Caco-2 (cell line): ENCODE measurements at regions not wholly inside any gene's neighbourhood (a gene's known extent, or its start where the extent isn't known, plus 50 kb on each side); places are given as distances from the start of the nearest gene placed in this dataset.

ENCODE experiments used
- BruUV-seq: library from RNA; stranded (reverse); fragments of 400-500 nt; replicated peaks from 2 replicates; lab custom pipeline; 2021; lab: Mats Ljungman, UMichigan
- CTCF ChIA-PET: fragments of 300-600 bp; sonication (Branson Sonifier 250); formaldehyde crosslinking; loops from one replicate; lab custom pipeline; 2022; ENCODE audit warnings: antibody characterized with exemption; lab: Charles Lee
- POLR2A ChIA-PET: fragments of 300-600 bp; sonication (Branson Sonifier 250); formaldehyde crosslinking; loops from one replicate; lab custom pipeline; 2022; ENCODE audit warnings: antibody characterized with exemption; lab: Charles Lee
- DNase-seq, 2 experiments: peaks; one replicate each; pipeline versions ENCODE4 v3.0.0 to v3.0.0-alpha.2; 2020 to 2022
- H3K27me3 ChIP-seq: replicated peaks from 2 replicates; pipeline ENCODE4 v1.6.0; 2011; ENCODE audit warnings: low read length; ENCODE audit not compliant: control insufficient read depth, insufficient read depth
- H3K36me3 ChIP-seq: 2 replicates; pipeline ENCODE4 v1.5.1; 2011; ENCODE audit warnings: low read length; ENCODE audit not compliant: control insufficient read depth, insufficient read depth
- H3K4me1 ChIP-seq: fragments of 250-450 bp; sonication (Bioruptor Pico); 2 replicates; pipeline ENCODE4 v1.5.1; 2020; ENCODE audit warnings: mild to moderate bottlenecking
- H3K4me3 ChIP-seq: 2 replicates; pipeline ENCODE4 v1.5.1; 2011; ENCODE audit warnings: low read depth, mild to moderate bottlenecking, control low read depth, low read length
- H3K9me3 ChIP-seq: fragments of 250-450 bp; sonication (Bioruptor Pico); 2 replicates; pipeline ENCODE4 v1.5.1; 2020; ENCODE audit warnings: mild to moderate bottlenecking, moderate library complexity
- H3K27ac Mint-ChIP-seq: one replicate; pipeline ENCODE4 v1.8.0; 2022; ENCODE audit warnings: mixed read lengths; ENCODE audit not compliant: unreplicated experiment
- H3K27me3 Mint-ChIP-seq: one replicate; pipeline ENCODE4 v1.8.0; 2022; ENCODE audit warnings: mixed read lengths; ENCODE audit not compliant: insufficient read depth, unreplicated experiment
- H3K36me3 Mint-ChIP-seq: one replicate; pipeline ENCODE4 v1.8.0; 2022; ENCODE audit warnings: mild to moderate bottlenecking, mixed read lengths; ENCODE audit not compliant: insufficient read depth, unreplicated experiment
- H3K4me1 Mint-ChIP-seq: one replicate; pipeline ENCODE4 v1.8.0; 2022; ENCODE audit warnings: low read depth, mixed read lengths; ENCODE audit not compliant: unreplicated experiment
- H3K4me3 Mint-ChIP-seq: one replicate; pipeline ENCODE4 v1.8.0; 2022; ENCODE audit warnings: mild to moderate bottlenecking, moderate library complexity, mixed read lengths; ENCODE audit not compliant: unreplicated experiment
- H3K9me3 Mint-ChIP-seq: one replicate; pipeline ENCODE4 v1.8.0; 2022; ENCODE audit warnings: mixed read lengths; ENCODE audit not compliant: unreplicated experiment
- intact Hi-C: fragments of 100-400 bp; cut with micrococcal nuclease; formaldehyde crosslinking; loops from one replicate; pipeline ENCODE4 v1.10.0; 2022; ENCODE audit not compliant: unreplicated experiment
- TF ChIP-seq, protein P1 (sequence below), 2 experiments: fragments of 200-600 bp in 1 of 2; IDR thresholded peaks; 1 replicate in 1 of 2; 2 replicates in 1 of 2; pipeline versions ENCODE4 v1.5.1 to v1.8.0; 2011 to 2022; ENCODE audit warnings: antibody characterized with exemption in 1 of 2, control low read depth in 1 of 2, inconsistent platforms in 1 of 2, low read depth in 1 of 2, low read length in 1 of 2, mild to moderate bottlenecking in 1 of 2, moderate library complexity in 1 of 2; ENCODE audit not compliant: insufficient read depth in 1 of 2, severe bottlenecking in 1 of 2, unreplicated experiment in 1 of 2

DNA sequence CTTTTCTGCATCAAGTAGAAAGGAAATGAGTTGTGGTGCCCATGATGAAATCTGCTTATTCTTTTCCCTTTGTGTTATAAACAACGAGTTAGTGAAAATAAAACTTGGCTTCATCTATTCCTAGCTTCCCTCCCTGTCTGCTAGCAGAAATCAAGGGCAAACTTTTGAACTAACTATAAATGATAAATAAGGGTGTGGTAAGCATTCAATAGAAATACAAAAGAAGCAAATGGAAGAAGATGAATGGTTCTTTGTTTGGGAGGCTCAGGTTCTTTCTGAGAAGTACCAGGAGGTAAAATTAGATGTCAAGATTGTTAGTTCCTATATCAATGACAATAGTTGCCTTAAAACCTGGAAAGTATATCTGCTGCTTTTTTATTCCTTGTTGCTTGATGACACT, 275.3 kb upstream of the PRR20A start:
- CTCF ChIA-PET = no interaction called here
- Mint-ChIP-seq H3K9me3 (no peaks in the 10 kb centered on the region), H3K4me3 (no peak overlapping the region), H3K36me3 (no peaks in the 10 kb centered on the region), H3K27me3 (no peaks in the 10 kb centered on the region), H3K4me1 (no peaks in the 10 kb centered on the region), H3K27ac (no peak overlapping the region)
- no peak overlapping the region for H3K4me3 ChIP-seq
- H3K9me3 ChIP-seq = no peaks in the 10 kb centered on the region
- no peaks in the 10 kb centered on the region for H3K27me3 ChIP-seq
- DNase-seq = no peak
- POLR2A ChIA-PET = no interaction called here
- TF ChIP-seq, protein P1, sequence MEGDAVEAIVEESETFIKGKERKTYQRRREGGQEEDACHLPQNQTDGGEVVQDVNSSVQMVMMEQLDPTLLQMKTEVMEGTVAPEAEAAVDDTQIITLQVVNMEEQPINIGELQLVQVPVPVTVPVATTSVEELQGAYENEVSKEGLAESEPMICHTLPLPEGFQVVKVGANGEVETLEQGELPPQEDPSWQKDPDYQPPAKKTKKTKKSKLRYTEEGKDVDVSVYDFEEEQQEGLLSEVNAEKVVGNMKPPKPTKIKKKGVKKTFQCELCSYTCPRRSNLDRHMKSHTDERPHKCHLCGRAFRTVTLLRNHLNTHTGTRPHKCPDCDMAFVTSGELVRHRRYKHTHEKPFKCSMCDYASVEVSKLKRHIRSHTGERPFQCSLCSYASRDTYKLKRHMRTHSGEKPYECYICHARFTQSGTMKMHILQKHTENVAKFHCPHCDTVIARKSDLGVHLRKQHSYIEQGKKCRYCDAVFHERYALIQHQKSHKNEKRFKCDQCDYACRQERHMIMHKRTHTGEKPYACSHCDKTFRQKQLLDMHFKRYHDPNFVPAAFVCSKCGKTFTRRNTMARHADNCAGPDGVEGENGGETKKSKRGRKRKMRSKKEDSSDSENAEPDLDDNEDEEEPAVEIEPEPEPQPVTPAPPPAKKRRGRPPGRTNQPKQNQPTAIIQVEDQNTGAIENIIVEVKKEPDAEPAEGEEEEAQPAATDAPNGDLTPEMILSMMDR (IDR thresholded peaks at IDR 0.05; ENCODE audit: insufficient read depth in 1 of 2, low read depth in 1 of 2, low read length in 1 of 2, severe bottlenecking in 1 of 2, unreplicated experiment in 1 of 2) = no peak
- no peaks in the 10 kb centered on the region for H3K4me1 ChIP-seq
- intact Hi-C loops = no loop called here
- H3K36me3 ChIP-seq = no peaks in the 10 kb centered on the region
- no TSS peak for BruUV-seq

DNA sequence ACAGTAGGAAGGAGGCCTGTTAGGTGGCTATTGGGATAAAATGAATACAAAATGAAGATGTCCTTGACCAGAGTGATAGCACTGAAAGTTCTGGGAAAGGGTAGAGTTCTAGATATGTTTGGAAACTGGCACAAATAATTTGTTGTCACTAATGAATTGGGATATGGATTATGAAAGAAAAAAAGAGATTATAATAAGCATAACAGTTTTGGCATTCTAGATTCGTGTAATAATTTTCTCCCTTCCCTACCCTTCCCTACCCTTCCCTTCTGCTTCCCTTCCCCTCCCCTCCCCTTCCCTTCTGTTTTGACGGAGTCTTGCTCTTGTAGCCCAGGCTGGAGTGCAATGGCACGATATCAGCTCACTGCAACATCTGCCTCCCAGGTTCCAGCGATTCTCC, 271.0 kb upstream of the PRR20A start:
- TF ChIP-seq, protein P1 (IDR thresholded peaks at IDR 0.05; ENCODE audit: insufficient read depth in 1 of 2, low read depth in 1 of 2, low read length in 1 of 2, severe bottlenecking in 1 of 2, unreplicated experiment in 1 of 2) = no peak
- POLR2A ChIA-PET = no interaction called here
- H3K4me3 ChIP-seq = no peak overlapping the region
- no peak overlapping the region for H3K4me3 Mint-ChIP-seq
- DNase-seq = no peak
- H3K27ac Mint-ChIP-seq = no peak overlapping the region
- no peaks in the 10 kb centered on the region for H3K27me3 Mint-ChIP-seq
- no peaks in the 10 kb centered on the region for H3K36me3 Mint-ChIP-seq
- H3K4me1 ChIP-seq = no peaks in the 10 kb centered on the region
- CTCF ChIA-PET = no interaction called here
- intact Hi-C loops = no loop called here
- no peaks in the 10 kb centered on the region for H3K9me3 Mint-ChIP-seq
- no peaks in the 10 kb centered on the region for H3K36me3 ChIP-seq
- no TSS peak for BruUV-seq
- H3K27me3 ChIP-seq = no peaks in the 10 kb centered on the region
- no peaks in the 10 kb centered on the region for H3K9me3 ChIP-seq
- no peaks in the 10 kb centered on the region for H3K4me1 Mint-ChIP-seq

DNA sequence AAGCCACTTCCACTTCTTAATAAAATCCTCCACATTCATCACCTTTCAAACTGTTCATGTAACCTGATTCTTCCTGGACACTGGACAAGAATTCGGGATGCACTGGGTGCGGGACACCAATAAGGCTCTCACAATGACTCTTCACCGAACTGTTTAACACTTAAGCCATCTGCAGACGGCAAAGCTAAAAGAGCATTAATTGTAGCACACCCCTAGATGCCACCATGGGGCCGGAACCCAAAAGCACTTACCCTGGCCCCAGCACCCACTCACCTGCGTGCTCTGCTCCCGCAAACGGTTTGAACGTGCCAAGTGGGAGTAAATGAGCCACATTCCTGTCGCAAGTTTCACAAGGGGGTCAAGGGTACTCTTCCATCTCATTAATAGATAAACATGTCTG, 254.3 kb upstream of the PRR20A start:
- DNase-seq = no peak
- TF ChIP-seq, protein P1 (IDR thresholded peaks at IDR 0.05; ENCODE audit: insufficient read depth in 1 of 2, low read depth in 1 of 2, low read length in 1 of 2, severe bottlenecking in 1 of 2, unreplicated experiment in 1 of 2) = no peak
- no peaks in the 10 kb centered on the region for H3K9me3 ChIP-seq
- H3K36me3 Mint-ChIP-seq = no peaks in the 10 kb centered on the region
- H3K4me1 ChIP-seq = no peaks in the 10 kb centered on the region
- BruUV-seq = no TSS peak
- H3K9me3 Mint-ChIP-seq = peaks cover 7% of the 10 kb centered on the region
- no peaks in the 10 kb centered on the region for H3K27me3 ChIP-seq
- H3K4me3 ChIP-seq = no peak overlapping the region
- no peaks in the 10 kb centered on the region for H3K27me3 Mint-ChIP-seq
- ChIA-PET POLR2A (no interaction called here), CTCF (no interaction called here)
- H3K4me1 Mint-ChIP-seq = no peaks in the 10 kb centered on the region
- H3K4me3 Mint-ChIP-seq = no peak overlapping the region
- intact Hi-C loops = no loop called here
- no peak overlapping the region for H3K27ac Mint-ChIP-seq
- no peaks in the 10 kb centered on the region for H3K36me3 ChIP-seq
